SK-N-SH (cell line): ENCODE measurements at regions not wholly inside any gene's neighbourhood (a gene's known extent, or its start where the extent isn't known, plus 50 kb on each side); places are given as distances from the start of the nearest gene placed in this dataset.

Experiments
- CHD2 ChIP-seq: fragments of 150-350 bp; IDR thresholded peaks from 2 replicates; pipeline ENCODE4 v1.6.1; 2018; ENCODE audit warnings: low read length; ENCODE audit not compliant: partially characterized antibody
- CTCF ChIP-seq: fragments of 200-600 bp; sonication (generic); IDR thresholded peaks from 2 replicates; pipeline ENCODE4 v1.6.1; 2017; ENCODE audit warnings: antibody characterized with exemption, mild to moderate bottlenecking, moderate library complexity
- ELF1 ChIP-seq: IDR thresholded peaks from 2 replicates; pipeline ENCODE4 v1.4.0; 2012
- EZH2phosphoT487 ChIP-seq: fragments of 200-600 bp; sonication (generic); IDR thresholded peaks from 2 replicates; pipeline ENCODE4 v1.6.1; 2017; ENCODE audit warnings: low read depth, mixed run types, mild to moderate bottlenecking, antibody characterized with exemption, moderate library complexity, borderline replicate concordance
- FOSL2 ChIP-seq: IDR thresholded peaks from 2 replicates; pipeline ENCODE4 v1.4.0; 2012; ENCODE audit warnings: low read depth, mild to moderate bottlenecking, moderate library complexity, borderline replicate concordance
- FOXJ3 ChIP-seq: sonication (generic); formaldehyde crosslinking; IDR thresholded peaks from 2 replicates; pipeline ENCODE4 v1.5.1; 2020; ENCODE audit warnings: mild to moderate bottlenecking, missing genetic modification reagents
- GATA2 ChIP-seq: sonication (generic); formaldehyde crosslinking; IDR thresholded peaks from 2 replicates; pipeline ENCODE4 v1.5.0; 2020; ENCODE audit warnings: mild to moderate bottlenecking, missing genetic modification reagents
- MXI1 ChIP-seq: IDR thresholded peaks from 2 replicates; pipeline ENCODE4 v1.6.1; 2012; ENCODE audit warnings: mild to moderate bottlenecking, low read depth, low read length, improper control_type of control experiment
- NFIC ChIP-seq: IDR thresholded peaks from 2 replicates; pipeline ENCODE4 v1.4.0; 2012; ENCODE audit warnings: borderline replicate concordance
- NRF1 ChIP-seq: IDR thresholded peaks from 2 replicates; pipeline ENCODE4 v1.6.1; 2012; ENCODE audit warnings: low read depth, mild to moderate bottlenecking, low read length
- POLR2AphosphoS5 ChIP-seq: IDR thresholded peaks from 2 replicates; pipeline ENCODE4 v1.6.1; 2012; ENCODE audit warnings: low read depth, low read length
- RCOR1 ChIP-seq: fragments of 150-350 bp; IDR thresholded peaks from 2 replicates; pipeline ENCODE4 v1.6.1; 2017; ENCODE audit warnings: antibody characterized with exemption, low read length
- REST ChIP-seq: IDR thresholded peaks from 2 replicates; pipeline ENCODE4 v1.6.1; 2012; ENCODE audit warnings: mild to moderate bottlenecking, low read depth, low read length, moderate library complexity
- SIN3A ChIP-seq: IDR thresholded peaks from 2 replicates; pipeline ENCODE4 v1.6.1; 2012; ENCODE audit warnings: low read depth, mild to moderate bottlenecking, low read length, moderate library complexity, borderline replicate concordance
- TAF1 ChIP-seq: IDR thresholded peaks from 2 replicates; pipeline ENCODE4 v1.6.1; 2012; ENCODE audit warnings: low read depth, mild to moderate bottlenecking, low read length, moderate library complexity, borderline replicate concordance
- TEAD4 ChIP-seq: IDR thresholded peaks from 2 replicates; pipeline ENCODE4 v1.4.0; 2012; ENCODE audit warnings: mild to moderate bottlenecking, borderline replicate concordance; ENCODE audit not compliant: insufficient read depth
- YY1 ChIP-seq: IDR thresholded peaks from 2 replicates; pipeline ENCODE4 v1.4.0; 2012; ENCODE audit warnings: low read depth, mild to moderate bottlenecking
- TF ChIP-seq, protein P1 (sequence below): IDR thresholded peaks from 2 replicates; pipeline ENCODE4; 2012

DNA sequence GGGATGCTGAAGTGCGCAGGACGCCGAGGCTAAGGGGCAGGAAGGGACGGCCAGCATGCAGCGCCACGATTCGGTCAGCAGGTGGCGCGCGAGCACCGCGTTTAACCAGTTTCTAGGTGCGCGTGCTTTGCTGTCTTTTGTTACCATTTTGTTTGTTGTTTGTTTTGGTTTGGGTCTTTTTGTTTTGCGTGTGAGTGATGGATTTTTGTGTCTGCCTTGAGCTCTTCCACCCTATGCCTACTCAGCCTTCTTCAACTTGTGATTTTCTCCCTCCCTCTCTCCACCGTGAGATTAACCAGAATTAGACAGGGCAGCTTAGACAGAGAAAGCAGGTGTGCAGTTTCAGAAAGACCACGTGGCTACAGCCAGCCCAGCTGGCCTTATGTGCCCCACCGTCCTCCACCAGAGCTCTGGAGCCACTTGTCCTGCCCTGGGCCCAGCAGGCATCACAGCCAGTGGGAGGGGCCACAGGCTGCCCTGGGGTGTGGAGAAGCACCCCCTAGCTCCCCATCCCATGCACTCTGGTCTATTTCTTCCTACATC lies 180.2 kb downstream of the RNF144A start (continued):
- TF ChIP-seq TEAD4: no peak
- no peak for TF ChIP-seq SIN3A
- TF ChIP-seq FOSL2: no peak
- TF ChIP-seq YY1: no peak
- TF ChIP-seq TAF1: no peak
- TF ChIP-seq NRF1: no peak
- no peak for TF ChIP-seq GATA2 (CRISPR knock-in tag)
- peak; percentile 24 for TF ChIP-seq CHD2
- TF ChIP-seq FOXJ3 (CRISPR knock-in tag): no peak
- peak; percentile 100 for TF ChIP-seq CTCF
- TF ChIP-seq, protein P1, sequence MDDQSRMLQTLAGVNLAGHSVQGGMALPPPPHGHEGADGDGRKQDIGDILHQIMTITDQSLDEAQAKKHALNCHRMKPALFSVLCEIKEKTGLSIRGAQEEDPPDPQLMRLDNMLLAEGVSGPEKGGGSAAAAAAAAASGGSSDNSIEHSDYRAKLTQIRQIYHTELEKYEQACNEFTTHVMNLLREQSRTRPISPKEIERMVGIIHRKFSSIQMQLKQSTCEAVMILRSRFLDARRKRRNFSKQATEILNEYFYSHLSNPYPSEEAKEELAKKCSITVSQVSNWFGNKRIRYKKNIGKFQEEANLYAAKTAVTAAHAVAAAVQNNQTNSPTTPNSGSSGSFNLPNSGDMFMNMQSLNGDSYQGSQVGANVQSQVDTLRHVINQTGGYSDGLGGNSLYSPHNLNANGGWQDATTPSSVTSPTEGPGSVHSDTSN: no peak
- TF ChIP-seq ELF1: no peak
- 0 out of 2 replicates have a peak, but pooled peaks have one; percentile 54 for TF ChIP-seq RCOR1
- no peak for TF ChIP-seq POLR2AphosphoS5
- TF ChIP-seq NFIC: no peak
- peak; percentile 58; the same call in 1 of the 2 replicates for TF ChIP-seq MXI1
- TF ChIP-seq EZH2phosphoT487: no peak
- TF ChIP-seq REST: no peak
- TF ChIP-seq, all 33 proteins: peak for 8
